Inflammatory macrophage treated with lipopolysaccharide for 1 hour (primary cell): ENCODE measurements at regions not wholly inside any gene's neighbourhood (a gene's known extent, or its start where the extent isn't known, plus 50 kb on each side); places are given as distances from the start of the nearest gene placed in this dataset.

Experiments used
- DNase-seq, 2 donors: peaks; one replicate each; pipeline ENCODE4 v3.0.0-alpha.2; 2020 to 2022

DNA sequence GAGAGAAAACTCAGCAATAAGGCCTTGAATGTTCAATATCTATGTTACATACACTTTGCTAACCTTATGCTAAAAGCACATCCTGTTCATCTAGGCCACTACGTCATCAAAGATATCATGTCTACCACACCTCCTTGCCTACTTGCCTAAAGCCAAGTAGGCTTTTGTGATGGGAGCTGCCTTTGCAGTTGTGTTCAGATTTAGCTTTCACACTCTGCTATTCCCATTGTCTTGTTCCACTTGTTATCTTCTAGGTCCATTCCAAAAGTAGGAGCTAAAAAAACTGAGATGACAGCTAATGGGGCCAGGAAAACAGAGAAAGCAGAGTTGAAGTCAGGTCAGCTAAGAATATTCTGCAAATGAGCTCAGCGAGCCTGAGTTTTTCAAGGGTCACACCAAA, 153.6 kb upstream of the EDNRA start:
- no peak for DNase-seq

DNA sequence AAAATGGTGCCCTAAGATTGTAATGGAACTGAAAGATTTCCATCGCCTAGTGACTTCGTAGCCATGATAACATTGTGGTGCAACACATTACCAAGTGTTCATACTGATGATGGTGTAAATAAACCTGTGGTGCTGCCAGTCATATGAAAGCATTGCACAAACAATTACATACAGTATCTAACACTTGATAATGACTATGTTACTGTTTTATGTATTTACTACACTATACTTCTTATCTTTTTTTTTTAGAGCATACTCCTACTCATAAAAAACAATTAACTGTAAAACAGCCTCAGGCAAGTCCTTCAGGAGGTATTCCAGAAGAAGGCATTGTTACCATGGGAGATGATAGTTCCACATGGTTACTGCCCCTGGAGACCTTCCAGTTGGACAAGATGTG, 152.7 kb upstream of the EDNRA start:
- no peak for DNase-seq

DNA sequence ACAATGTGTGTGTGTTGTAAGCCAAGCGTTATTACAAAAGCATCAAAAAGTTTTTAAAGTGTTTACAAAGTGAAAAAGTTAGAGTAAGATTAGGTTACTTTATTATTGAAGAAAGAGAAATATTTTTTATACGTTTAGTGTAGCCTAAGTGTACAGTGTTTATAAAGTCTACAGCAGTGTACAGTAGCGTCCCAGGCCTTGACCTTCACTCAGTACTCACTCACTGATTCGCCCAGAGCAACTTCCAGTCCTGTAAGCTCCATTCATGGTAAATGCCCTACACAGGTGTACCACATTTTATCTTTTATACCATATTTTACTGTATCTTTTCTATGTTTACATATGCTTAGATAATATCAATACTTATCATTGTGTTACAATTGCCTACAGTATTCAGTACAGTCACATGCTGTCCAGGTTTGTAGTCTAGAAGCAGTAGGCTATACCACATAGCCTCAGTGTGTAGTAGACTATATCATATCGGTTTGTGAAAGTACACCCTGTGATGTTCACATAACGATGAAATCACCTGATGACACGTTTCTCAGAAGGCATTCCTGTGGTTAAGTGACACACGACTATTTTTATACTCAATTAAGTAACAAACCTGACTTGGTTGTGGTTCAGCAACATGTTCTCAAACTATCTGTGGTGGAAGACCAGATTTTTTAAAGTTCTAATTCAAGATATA, 152.0 kb upstream of the EDNRA start:
- DNase-seq = no peak

DNA sequence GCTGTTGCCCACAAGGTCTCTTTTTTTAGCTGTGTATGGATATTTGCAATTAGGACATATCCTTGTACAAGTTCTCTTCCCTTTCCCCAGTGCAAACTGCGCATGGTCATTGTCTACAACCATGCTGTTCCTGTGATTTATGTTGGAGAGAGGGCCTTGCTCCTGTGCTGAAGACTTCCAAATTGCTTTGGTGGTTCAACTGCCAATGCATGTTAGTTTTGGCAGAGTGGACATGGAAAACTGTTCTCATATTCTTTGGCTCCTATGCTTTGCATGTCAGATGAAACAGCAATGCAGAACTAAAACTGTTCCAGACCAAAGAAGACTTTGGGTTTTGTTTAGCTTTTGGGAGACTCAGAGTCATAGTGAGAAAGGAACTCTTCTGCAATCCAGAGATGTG, 148.8 kb upstream of the EDNRA start:
- DNase-seq = no peak

DNA sequence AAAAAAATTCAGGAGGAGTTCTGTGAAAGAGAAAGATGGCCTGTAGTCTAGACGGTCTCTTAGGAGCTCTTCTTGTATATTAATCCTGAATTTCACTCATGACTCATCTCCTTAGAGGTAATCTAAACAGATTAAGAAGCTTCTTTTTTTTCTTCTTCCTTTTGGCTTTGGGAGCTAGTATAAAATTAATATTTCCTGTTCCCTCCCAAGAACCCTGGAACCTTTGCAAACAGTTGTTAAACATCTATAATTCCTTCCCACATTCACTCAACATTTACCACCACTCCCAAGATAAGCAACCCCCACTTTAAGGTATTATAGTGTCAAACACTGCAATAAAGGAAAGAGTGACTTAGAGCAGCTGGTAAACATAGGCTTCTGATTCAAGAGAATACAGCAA, 146.4 kb upstream of the EDNRA start:
- no peak for DNase-seq

DNA sequence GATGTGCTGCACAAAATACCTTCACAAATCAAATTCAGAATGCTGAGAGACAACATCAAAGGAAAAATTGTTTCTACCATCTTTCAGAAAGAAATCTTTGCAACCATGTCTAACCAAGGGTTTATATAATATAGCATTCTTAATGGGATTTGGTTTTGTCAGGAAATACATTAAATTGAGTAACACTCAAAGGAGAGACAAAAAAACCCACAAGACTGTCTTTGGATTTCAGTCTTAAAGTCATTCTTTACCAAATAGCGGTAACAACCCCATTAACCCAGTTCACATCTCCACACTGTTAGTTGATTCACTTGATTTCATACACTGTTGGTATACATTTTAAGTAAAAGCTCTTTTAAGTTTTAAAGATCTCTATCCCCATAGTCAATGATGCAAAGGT, 145.7 kb upstream of the EDNRA start:
- no peak for DNase-seq

DNA sequence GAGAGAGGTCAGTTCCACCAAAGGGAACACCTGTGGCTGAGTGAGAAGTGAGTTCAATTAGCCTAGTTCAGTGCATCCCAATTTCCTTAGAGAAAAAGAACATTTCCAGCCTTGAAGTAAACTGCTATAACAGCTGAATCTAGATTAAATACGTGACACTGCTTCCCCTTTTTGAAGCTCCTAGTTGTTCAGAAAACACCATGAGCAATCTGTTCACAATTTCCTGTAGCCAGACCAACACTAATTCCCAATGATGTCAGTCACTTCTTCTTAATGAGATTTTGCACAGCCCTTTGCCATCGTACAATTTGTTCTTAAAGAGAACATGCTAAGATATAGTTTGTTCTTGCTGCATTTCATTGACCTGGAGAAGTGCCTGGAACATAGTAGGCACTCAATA, 144.6 kb upstream of the EDNRA start:
- DNase-seq = no peak

DNA sequence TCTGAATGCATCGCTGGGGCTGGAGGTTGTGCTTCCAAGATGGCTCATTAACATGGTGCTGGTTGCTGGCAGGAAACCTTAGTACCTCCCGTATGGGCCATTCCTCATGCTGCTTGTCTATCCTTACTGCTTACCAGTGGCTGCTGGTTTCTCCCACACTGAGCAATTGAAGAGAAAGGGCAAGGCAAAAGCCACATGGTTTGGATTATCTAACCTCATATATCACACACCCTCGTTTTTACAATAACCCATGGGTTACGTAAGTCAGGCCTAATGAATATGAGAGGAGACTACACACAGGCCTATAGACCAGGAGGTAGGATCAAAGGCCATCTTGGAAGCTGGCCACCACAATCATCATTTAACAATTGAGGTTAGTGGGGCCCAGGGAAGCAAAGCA, 141.8 kb upstream of the EDNRA start:
- no peak for DNase-seq

DNA sequence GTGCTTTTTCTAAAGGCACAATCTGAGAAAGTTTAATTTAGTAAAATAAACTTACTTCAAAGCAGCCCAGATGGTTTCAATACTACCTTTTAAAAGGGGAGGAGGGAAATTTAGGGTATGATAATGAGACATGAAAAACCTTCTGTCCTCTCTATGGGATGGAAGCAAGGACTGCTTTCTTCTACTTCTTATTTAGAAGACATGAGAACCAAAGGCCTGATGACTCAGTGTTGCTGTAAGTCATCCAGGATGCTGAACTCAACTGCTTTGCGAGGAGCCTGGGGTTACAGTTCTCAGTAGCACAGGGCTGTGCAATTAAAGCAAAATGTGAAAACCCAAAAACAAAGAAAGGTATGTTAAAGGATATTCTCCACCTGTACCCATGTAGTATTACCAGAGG, 140.8 kb upstream of the EDNRA start:
- no peak for DNase-seq

DNA sequence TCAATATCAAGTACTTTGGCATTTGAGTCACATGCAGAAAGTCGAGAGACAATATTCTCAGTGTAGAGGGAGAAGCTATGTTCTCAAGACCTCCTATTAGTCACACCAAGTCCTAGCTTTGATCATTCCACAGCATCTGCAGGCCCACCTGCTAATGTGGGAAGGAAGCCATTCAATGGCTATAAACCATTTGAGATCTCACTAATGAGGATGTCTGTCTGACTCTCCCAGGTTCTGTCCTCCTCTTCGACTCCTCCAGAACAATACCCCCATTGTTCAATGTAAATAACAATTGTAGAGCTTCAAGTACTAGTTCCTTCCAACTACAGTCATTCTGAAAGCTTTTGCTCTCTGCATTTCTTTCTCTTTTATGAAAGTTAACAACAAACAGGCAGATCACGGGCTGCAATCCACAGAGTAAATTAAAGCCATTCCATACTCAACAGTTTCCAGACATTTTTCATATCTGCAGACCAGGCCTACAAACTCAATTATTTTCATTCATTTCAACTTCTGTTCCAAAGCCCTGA, 140.2 kb upstream of the EDNRA start:
- DNase-seq = no peak

DNA sequence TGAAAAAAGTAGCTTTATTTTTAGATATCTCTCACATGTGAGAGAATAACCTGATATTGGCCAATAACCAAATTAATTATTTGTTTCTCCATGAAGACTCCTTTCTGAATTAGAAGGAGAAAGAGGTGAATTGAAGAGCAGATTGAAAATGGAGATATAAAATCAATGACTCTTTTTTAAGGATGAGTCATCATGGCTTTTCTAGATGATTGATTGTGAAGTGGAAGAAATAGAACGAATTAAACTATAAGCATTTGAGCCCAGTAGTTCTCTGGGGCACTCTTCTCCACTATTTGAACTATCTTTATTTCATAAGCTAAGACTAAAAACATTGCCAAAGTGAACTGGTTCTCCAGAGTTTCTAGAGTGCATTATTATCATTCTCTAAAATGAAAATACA, 137.2 kb upstream of the EDNRA start:
- no peak for DNase-seq

DNA sequence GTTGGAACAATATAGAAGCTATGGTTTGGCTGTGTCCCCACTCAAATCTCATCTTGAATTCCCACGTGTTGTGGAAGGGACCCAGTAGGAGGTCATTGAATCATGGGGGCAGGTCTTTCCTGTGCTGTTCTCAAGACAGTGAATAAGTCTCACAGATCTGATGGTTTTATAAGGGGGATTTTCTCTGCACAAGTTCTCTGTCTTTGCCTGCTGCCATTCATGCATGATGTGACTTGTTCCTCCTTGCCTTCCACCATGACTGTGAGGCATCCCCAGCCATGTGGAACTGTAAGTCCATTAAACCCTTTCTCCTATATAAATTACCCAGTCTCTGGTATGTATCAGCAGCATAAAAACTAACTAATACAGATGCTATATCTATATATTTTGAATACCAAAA, 135.2 kb upstream of the EDNRA start:
- no peak for DNase-seq

DNA sequence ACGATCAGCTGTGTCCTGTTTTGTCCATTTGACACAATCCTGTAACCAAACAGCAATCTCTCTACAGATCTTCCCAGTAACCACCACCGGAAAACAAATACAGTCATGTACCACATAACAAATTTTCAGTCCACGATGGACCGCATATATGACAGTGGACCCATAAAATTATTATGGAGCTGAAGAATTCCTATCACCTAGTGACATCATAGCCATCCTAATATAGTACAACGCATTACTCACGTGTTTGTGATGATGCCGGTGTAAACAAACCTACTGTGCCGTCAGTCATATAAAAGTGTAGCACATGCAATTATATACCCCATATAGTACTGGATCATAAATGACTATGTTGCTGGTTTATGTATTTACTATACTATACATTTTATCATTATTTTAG, 133.7 kb upstream of the EDNRA start:
- DNase-seq = no peak

DNA sequence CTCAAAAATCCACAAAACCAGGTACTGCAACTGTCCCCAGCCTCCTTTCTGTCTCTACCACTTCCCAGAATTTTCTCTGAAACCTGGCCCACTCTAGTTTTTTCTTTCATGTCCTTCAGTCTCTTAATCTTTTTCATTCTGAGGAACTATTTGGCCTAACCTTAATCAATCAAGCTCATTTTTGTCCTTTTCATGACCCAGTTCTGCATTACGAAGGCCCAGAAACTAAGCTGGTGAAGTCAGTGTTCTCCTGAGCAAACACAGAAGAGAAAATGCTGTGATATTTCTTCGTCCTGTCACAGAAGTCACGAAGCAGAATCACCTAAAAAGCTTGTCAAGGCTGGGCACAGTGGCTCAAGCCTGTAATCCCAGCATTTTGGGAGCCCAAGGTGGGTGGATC, 131.7 kb upstream of the EDNRA start:
- DNase-seq = no peak

DNA sequence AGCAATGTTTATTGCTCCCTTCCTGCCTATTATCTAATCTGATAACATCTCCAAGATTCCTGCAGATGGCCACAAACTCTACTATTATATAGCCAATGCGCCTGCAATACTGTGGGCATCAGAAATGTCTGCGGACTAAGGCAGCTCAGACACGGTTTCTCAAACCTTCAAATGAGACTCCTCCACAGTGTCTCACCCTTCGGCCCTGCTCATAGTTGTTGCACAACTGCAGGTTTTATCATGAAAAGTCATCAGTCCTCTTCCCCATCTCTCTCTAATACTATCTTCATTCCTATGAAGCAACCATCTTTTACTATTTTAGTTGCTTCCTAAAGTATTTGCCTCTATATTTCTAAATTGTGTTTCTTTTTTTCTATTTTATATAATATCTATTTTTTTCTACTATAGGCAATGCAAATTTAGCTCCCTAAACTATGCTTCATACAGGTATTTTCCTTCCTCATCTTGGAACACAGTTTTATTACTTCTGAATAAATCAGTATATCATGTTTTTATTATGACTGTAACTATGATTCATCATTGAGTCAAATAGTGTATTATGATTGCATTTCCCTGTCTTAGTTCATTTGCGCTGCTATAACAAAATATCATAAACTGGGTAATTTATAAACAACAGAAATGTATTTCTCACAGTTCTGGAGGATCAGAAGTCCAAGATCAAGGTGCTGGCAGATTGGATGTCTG, 129.7 kb upstream of the EDNRA start:
- no peak for DNase-seq

DNA sequence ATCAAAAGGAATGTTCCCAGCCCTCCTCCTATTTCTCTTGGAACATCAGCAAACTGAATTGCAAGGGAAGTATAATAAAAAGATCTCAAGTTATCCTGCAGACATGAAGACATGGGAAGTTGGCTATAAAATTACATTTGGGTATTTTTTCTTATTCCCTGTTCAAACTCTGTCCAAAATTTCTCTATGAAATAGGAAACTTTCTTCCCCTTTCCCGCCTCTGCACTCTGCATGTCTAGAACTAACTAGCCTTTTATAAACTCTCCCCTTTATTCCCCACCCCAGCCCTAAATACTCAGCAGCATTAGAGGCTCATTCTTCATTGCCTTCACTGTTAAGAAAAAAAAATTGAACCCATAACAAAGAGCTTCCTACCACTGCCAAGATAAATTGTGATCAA, 126.7 kb upstream of the EDNRA start:
- DNase-seq = no peak

DNA sequence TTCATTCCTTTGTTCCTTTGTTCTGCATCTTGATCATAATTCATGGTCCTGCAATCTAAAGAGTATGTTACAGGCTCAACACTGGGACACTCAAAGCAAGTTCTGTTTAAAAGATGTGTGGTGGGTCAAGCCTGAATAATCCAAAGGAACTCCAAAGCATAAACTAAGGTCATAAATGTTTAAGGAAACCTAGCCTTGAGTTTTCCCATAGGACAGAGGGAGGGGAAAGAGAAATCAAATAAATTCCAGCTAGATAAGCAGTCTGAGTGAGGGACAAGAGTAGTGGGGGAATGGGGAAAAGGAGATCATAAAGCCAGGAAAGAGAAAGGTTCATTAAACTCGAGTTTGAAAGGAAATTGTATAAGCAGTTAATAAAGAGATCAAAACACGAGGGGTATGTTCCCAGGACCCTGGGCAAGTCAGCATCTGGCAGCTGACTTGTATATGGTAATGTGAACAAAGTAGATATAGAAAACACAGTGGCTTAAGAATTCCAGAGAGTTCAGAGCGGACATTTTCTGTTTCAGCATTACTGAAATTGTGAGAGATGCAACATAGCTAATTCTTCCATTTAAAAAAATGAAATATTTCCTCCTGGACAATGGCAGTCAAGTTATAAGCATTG, 125.8 kb upstream of the EDNRA start:
- DNase-seq = no peak

DNA sequence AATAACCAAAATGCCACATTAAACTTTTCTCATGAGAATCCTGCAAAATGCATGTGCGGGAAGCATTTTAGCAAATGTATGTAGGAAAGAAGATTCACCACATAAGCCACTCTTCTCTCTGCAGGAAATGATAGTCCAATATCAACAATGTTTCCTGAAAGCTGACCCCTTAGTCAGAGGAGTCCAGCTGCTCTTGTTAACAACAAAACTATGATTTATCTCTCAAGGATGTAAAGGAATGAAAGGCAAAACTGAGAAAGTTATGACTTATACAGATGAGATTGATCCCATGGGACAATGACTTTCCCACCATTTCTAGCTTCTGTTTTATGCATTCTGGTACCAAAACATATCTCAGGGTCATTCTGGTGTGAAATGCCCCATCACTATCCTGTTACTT, 125.0 kb upstream of the EDNRA start:
- no peak for DNase-seq

DNA sequence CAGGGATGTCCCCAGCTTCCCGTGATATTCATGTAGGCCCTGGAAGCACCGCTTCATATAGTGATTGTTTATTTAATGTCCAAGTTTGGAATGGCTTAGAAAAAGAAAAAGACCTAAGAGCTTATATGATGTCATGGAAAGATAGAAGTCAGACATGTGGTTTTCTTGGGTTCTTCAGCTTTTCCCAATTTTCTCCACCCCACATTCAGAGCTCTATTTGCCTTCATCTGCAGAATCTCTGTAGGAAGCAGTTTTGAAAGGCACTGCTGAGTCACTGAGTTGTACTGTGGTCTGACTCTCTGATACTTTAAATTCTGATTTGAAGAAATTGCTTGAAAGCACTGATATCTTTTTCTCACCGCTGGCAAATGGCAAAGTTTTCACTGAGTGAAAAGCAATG, 120.6 kb upstream of the EDNRA start:
- no peak for DNase-seq

DNA sequence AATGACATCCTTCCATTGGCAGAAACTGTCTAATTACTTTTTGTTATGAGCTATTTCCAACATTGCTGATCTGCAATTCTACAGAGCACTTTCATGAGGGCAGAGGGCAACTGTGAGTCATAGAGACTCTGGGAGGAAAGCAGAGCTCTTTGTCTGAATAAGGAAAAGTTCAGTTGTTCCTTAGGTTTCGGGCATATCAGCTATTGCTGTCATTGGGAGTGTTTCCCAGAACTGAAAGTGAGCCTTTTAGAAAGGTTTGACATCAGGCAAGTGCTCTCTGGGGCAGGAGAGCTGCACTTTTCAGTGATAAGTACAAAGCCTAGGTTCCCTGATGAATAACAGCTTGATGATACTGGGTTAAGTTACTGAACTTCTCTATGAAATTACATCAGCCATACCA, 119.2 kb upstream of the EDNRA start:
- DNase-seq = no peak

DNA sequence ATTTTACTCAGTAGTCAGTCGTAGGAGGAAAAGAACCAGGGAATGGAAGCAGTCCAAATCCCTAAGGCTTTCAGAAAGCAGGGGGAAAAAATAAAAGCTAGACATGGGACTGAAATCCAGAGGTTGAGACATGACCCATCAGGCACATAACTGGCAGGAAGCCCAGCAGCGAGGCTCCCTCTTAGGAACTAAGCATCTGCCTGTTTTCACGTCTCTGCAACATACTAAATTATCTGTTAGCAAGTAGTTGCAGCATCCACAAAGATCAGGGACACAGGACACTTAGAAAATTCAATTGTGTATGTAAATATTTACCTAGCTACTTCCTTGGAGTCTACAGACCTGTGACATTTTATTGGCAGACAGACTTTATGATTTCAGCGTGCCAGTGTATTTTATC, 118.0 kb upstream of the EDNRA start:
- DNase-seq = no peak

DNA sequence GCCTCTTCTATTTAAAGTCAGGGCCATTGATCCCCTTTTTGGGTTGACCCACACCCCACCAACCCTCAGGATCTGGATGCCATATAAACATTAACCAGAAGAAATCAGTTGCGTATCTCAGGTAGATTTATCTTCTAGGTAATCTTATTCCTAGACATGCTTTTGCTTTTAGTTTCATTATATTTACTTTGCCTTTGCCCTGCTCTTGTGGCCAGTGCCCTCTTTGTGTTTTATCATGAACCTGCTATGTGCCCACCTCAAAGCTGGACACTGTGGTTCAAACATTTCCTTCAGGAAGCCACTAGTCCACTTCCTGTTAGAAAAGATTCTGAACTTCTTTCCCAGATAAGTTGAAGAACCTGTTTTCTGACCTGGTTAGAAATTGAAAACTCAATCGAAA, 117.4 kb upstream of the EDNRA start:
- DNase-seq = no peak

DNA sequence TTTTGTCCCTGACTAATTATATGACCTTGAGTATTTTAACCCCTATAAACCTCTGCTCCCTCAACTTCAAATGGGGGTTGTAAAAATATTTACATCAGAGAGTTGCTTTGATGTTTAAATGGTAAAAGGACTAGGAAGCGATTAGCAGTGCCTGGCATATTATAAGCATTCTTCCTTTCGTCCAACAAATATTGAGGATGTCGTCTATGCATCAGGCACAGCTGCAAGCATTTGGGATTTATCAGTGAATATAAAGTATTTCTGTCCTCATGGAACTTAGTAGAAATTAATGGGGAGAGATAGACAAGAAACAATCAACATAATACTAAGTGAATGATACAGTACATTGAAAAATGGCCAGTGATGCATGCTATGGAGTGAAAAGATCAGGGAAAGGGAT, 115.5 kb upstream of the EDNRA start:
- DNase-seq = no peak

DNA sequence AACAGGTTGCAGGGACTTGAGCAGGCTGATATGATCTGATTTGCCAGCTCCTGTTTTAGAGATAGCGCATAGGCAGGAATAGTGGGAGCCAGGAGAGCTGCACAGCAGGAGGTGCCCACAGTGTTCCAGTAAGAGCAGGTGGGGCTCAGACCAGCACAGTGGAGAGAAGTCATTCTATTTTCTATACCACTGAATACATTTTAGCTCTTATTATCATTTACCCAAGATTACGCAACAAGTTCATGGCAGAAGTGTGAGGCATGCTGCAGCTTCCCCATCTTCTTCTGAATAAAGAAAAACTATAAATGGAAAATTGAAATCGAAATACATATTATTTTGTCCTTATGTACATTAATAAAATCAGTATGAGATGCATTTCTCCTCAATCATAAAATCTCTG, 114.7 kb upstream of the EDNRA start:
- no peak for DNase-seq
